ENCODE measurements at regions not wholly inside any gene's neighbourhood (a gene's known extent, or its start where the extent isn't known, plus 50 kb on each side); places are given as distances from the start of the nearest gene placed in this dataset.

- Mint-ChIP-seq H3K36me3 (no peaks in the 10 kb centered on the region), H3K9me3 (peaks cover 5% of the 10 kb centered on the region), H3K4me1 (no peaks in the 10 kb centered on the region), H3K27me3 (no peaks in the 10 kb centered on the region), H3K4me3 (no peak overlapping the region), H3K27ac (no peak overlapping the region)
- peak; percentile 8 for ATAC-seq
Observed at GRCh38 chr2:211049321-211050018, 493.1 kb downstream of the CPS1 start.

GRCh38 chr2:211055438-211055837 lies 499.0 kb downstream of the CPS1 start:
- peaks cover 6% of the 10 kb centered on the region for H3K9me3 Mint-ChIP-seq
- no peaks in the 10 kb centered on the region for H3K27me3 Mint-ChIP-seq
- no peaks in the 10 kb centered on the region for H3K4me1 Mint-ChIP-seq
- no peak for ATAC-seq
- H3K27ac Mint-ChIP-seq = no peak overlapping the region
- H3K4me3 Mint-ChIP-seq = no peak overlapping the region
- no peaks in the 10 kb centered on the region for H3K36me3 Mint-ChIP-seq

- Mint-ChIP-seq H3K4me1 (no peaks in the 10 kb centered on the region), H3K27ac (no peak overlapping the region), H3K4me3 (no peak overlapping the region), H3K36me3 (no peaks in the 10 kb centered on the region), H3K27me3 (no peaks in the 10 kb centered on the region), H3K9me3 (peaks cover 3% of the 10 kb centered on the region)
- no peak for ATAC-seq
Observed at GRCh38 chr2:211061612-211062296, 505.4 kb downstream of the CPS1 start.

- Mint-ChIP-seq H3K4me3 (no peak overlapping the region), H3K27ac (no peak overlapping the region), H3K27me3 (no peaks in the 10 kb centered on the region), H3K9me3 (no peaks in the 10 kb centered on the region), H3K4me1 (no peaks in the 10 kb centered on the region), H3K36me3 (no peaks in the 10 kb centered on the region)
- ATAC-seq = no peak
Observed at GRCh38 chr2:211062297-211062612, 505.9 kb downstream of the CPS1 start.

- H3K4me3 Mint-ChIP-seq = no peak overlapping the region
- H3K27me3 Mint-ChIP-seq = no peaks in the 10 kb centered on the region
- ATAC-seq = no peak
- H3K9me3 Mint-ChIP-seq = no peaks in the 10 kb centered on the region
- H3K36me3 Mint-ChIP-seq = no peaks in the 10 kb centered on the region
- no peaks in the 10 kb centered on the region for H3K4me1 Mint-ChIP-seq
- H3K27ac Mint-ChIP-seq = no peak overlapping the region
Observed at GRCh38 chr2:211067029-211067428, 510.6 kb downstream of the CPS1 start.

GRCh38 chr2:211068108-211068780 lies 511.8 kb downstream of the CPS1 start:
- no peak overlapping the region for H3K27ac Mint-ChIP-seq
- no peak for ATAC-seq
- H3K36me3 Mint-ChIP-seq = no peaks in the 10 kb centered on the region
- H3K4me1 Mint-ChIP-seq = no peaks in the 10 kb centered on the region
- no peaks in the 10 kb centered on the region for H3K9me3 Mint-ChIP-seq
- no peaks in the 10 kb centered on the region for H3K27me3 Mint-ChIP-seq
- H3K4me3 Mint-ChIP-seq = no peak overlapping the region

- no peaks in the 10 kb centered on the region for H3K27me3 Mint-ChIP-seq
- H3K4me1 Mint-ChIP-seq = no peaks in the 10 kb centered on the region
- no peak for ATAC-seq
- peaks cover 3% of the 10 kb centered on the region for H3K9me3 Mint-ChIP-seq
- no peaks in the 10 kb centered on the region for H3K36me3 Mint-ChIP-seq
- no peak overlapping the region for H3K27ac Mint-ChIP-seq
- H3K4me3 Mint-ChIP-seq = no peak overlapping the region
Observed at GRCh38 chr2:211070547-211070946, 514.1 kb downstream of the CPS1 start.

- no peak overlapping the region for H3K4me3 Mint-ChIP-seq
- peaks cover 3% of the 10 kb centered on the region for H3K9me3 Mint-ChIP-seq
- H3K27me3 Mint-ChIP-seq = no peaks in the 10 kb centered on the region
- no peaks in the 10 kb centered on the region for H3K36me3 Mint-ChIP-seq
- no peaks in the 10 kb centered on the region for H3K4me1 Mint-ChIP-seq
- ATAC-seq = no peak
- H3K27ac Mint-ChIP-seq = no peak overlapping the region
Observed at GRCh38 chr2:211077216-211077767, 520.9 kb downstream of the CPS1 start.

GRCh38 chr2:211084352-211084751 lies 528.0 kb downstream of the CPS1 start:
- no peaks in the 10 kb centered on the region for H3K4me1 Mint-ChIP-seq

GRCh38 chr2:211085056-211085680 lies 528.8 kb downstream of the CPS1 start:
- H3K27me3 Mint-ChIP-seq = no peaks in the 10 kb centered on the region
- no peaks in the 10 kb centered on the region for H3K4me1 Mint-ChIP-seq
- no peak for ATAC-seq
- H3K9me3 Mint-ChIP-seq = no peaks in the 10 kb centered on the region
- H3K36me3 Mint-ChIP-seq = no peaks in the 10 kb centered on the region
- no peak overlapping the region for H3K27ac Mint-ChIP-seq
- no peak overlapping the region for H3K4me3 Mint-ChIP-seq

More at GRCh38 chr2:211084352-211084751, 528.0 kb downstream of the CPS1 start:
- no peak overlapping the region for H3K27ac Mint-ChIP-seq
- H3K9me3 Mint-ChIP-seq = no peaks in the 10 kb centered on the region
- H3K4me3 Mint-ChIP-seq = no peak overlapping the region
- no peak for ATAC-seq
- H3K27me3 Mint-ChIP-seq = no peaks in the 10 kb centered on the region
- no peaks in the 10 kb centered on the region for H3K36me3 Mint-ChIP-seq

- no peak overlapping the region for H3K4me3 Mint-ChIP-seq
- no peaks in the 10 kb centered on the region for H3K9me3 Mint-ChIP-seq
- H3K27me3 Mint-ChIP-seq = no peaks in the 10 kb centered on the region
- no peak overlapping the region for H3K27ac Mint-ChIP-seq
- no peaks in the 10 kb centered on the region for H3K36me3 Mint-ChIP-seq
- ATAC-seq = no peak
- no peaks in the 10 kb centered on the region for H3K4me1 Mint-ChIP-seq
Observed at GRCh38 chr2:211086049-211086448, 529.6 kb downstream of the CPS1 start.

- no peaks in the 10 kb centered on the region for H3K36me3 Mint-ChIP-seq
Observed at GRCh38 chr2:211089127-211089526, 532.7 kb downstream of the CPS1 start.

GRCh38 chr2:211093743-211094303 lies 537.4 kb downstream of the CPS1 start:
- Mint-ChIP-seq H3K9me3 (no peaks in the 10 kb centered on the region), H3K4me1 (no peaks in the 10 kb centered on the region), H3K4me3 (no peak overlapping the region), H3K36me3 (no peaks in the 10 kb centered on the region), H3K27me3 (no peaks in the 10 kb centered on the region), H3K27ac (no peak overlapping the region)
- no peak for ATAC-seq

More at GRCh38 chr2:211089127-211089526, 532.7 kb downstream of the CPS1 start:
- Mint-ChIP-seq H3K4me1 (no peaks in the 10 kb centered on the region), H3K9me3 (no peaks in the 10 kb centered on the region), H3K27ac (no peak overlapping the region), H3K4me3 (no peak overlapping the region), H3K27me3 (no peaks in the 10 kb centered on the region)
- ATAC-seq = no peak

GRCh38 chr2:211103989-211104388 lies 547.6 kb downstream of the CPS1 start:
- no peak for ATAC-seq
- Mint-ChIP-seq H3K4me1 (no peaks in the 10 kb centered on the region), H3K9me3 (no peaks in the 10 kb centered on the region), H3K36me3 (no peaks in the 10 kb centered on the region), H3K4me3 (no peak overlapping the region), H3K27ac (no peak overlapping the region), H3K27me3 (no peaks in the 10 kb centered on the region)

Measured in stimulated activated memory B cell treated with anti-CD40 and anti-IgM and Interleukin-4, amounts not matched to agents 10 μg/mL and 1 μg/mL and 100 μg/mL, for 72 hours (primary cell).